Hepatocyte (in vitro differentiated cells): ENCODE measurements at regions not wholly inside any gene's neighbourhood (a gene's known extent, or its start where the extent isn't known, plus 50 kb on each side); places are given as distances from the start of the nearest gene placed in this dataset.

Source experiments
- DNase-seq: peaks from one replicate; pipeline ENCODE4 v3.0.0-alpha.2; 2016; ENCODE audit warnings: low spot score
- H2AFZ ChIP-seq: fragments of 200-600 bp; sonication (generic); 2 replicates; pipeline ENCODE4 v1.6.0; 2016; ENCODE audit warnings: antibody characterized with exemption, mild to moderate bottlenecking
- H3K27ac ChIP-seq: fragments of 200-600 bp; sonication (generic); 2 replicates; pipeline ENCODE4 v1.5.1; 2016; ENCODE audit warnings: mild to moderate bottlenecking
- H3K27me3 ChIP-seq: fragments of 200-600 bp; sonication (generic); 2 replicates; pipeline ENCODE4 v1.6.1; 2016
- H3K36me3 ChIP-seq: fragments of 200-600 bp; sonication (generic); replicated peaks from 2 replicates; pipeline ENCODE4 v1.5.1; 2016; ENCODE audit warnings: low read depth; ENCODE audit not compliant: insufficient read depth
- H3K4me1 ChIP-seq: fragments of 200-600 bp; sonication (generic); 2 replicates; pipeline ENCODE4 v1.5.1; 2016; ENCODE audit warnings: mild to moderate bottlenecking, moderate library complexity; ENCODE audit not compliant: insufficient read depth
- H3K4me2 ChIP-seq: fragments of 200-600 bp; sonication (generic); 2 replicates; pipeline ENCODE4 v1.6.0; 2016
- H3K4me3 ChIP-seq: fragments of 200-600 bp; sonication (generic); 2 replicates; pipeline ENCODE4 v1.5.1; 2016; ENCODE audit warnings: mild to moderate bottlenecking
- H3K79me2 ChIP-seq: fragments of 200-600 bp; sonication (generic); 2 replicates; pipeline ENCODE4 v1.6.0; 2017; ENCODE audit warnings: mild to moderate bottlenecking
- H3K9me2 ChIP-seq: fragments of 200-600 bp; sonication (generic); replicated peaks from 2 replicates; pipeline ENCODE4 v1.6.0; 2017; ENCODE audit warnings: mild to moderate bottlenecking; ENCODE audit not compliant: insufficient read depth
- H3K9me3 ChIP-seq: fragments of 200-600 bp; sonication (generic); 2 replicates; pipeline ENCODE4 v1.5.1; 2016; ENCODE audit warnings: low read depth, mild to moderate bottlenecking
- H4K20me1 ChIP-seq: fragments of 200-600 bp; sonication (generic); 2 replicates; pipeline ENCODE4 v1.6.0; 2016; ENCODE audit warnings: mild to moderate bottlenecking; ENCODE audit not compliant: insufficient read depth, poor library complexity, severe bottlenecking
- CTCF ChIP-seq: fragments of 200-600 bp; sonication (generic); IDR thresholded peaks from 2 replicates; pipeline ENCODE4 v1.5.1; 2016; ENCODE audit warnings: antibody characterized with exemption, mild to moderate bottlenecking; ENCODE audit not compliant: poor library complexity
- EZH2 ChIP-seq: fragments of 200-600 bp; sonication (generic); IDR thresholded peaks from 2 replicates; pipeline ENCODE4 v1.6.1; 2016; ENCODE audit warnings: antibody characterized with exemption, mild to moderate bottlenecking, borderline replicate concordance
- EZH2phosphoT487 ChIP-seq: fragments of 200-600 bp; sonication (generic); IDR thresholded peaks from one replicate; pipeline ENCODE4 v1.6.1; 2018; ENCODE audit warnings: antibody characterized with exemption, mild to moderate bottlenecking, low read depth, moderate library complexity; ENCODE audit not compliant: unreplicated experiment, severe bottlenecking
- WGBS: methylation state at CpG from one replicate; pipeline ENCODE4 v1.1.6; 2016; ENCODE audit warnings: low lambda C conversion rate; ENCODE audit errors: missing lambda C conversion rate; 5-methylcytosine and 5-hydroxymethylcytosine counted together

GRCh38 chr4:65960751-65961150, 290.5 kb upstream of the EPHA5 start:
- no peaks in the 10 kb centered on the region for H4K20me1 ChIP-seq
- no peak for TF ChIP-seq EZH2
- no peak for TF ChIP-seq CTCF
- TF ChIP-seq EZH2phosphoT487, result no peak

GRCh38 chr4:65954416-65954815, 284.1 kb upstream of the EPHA5 start:
- WGBS, result 81% methylated on average over 1 of the region's 1 CpG
- H3K27ac ChIP-seq, result no peak overlapping the region
- H3K9me2 ChIP-seq, result no peaks in the 10 kb centered on the region
- TF ChIP-seq EZH2 (no peak), CTCF (no peak), EZH2phosphoT487 (no peak)
- H3K4me1 ChIP-seq, result no peaks in the 10 kb centered on the region
- no peak overlapping the region for H3K4me2 ChIP-seq
- H3K4me3 ChIP-seq, result no peak overlapping the region
- no peaks in the 10 kb centered on the region for H3K9me3 ChIP-seq
- H3K27me3 ChIP-seq, result no peaks in the 10 kb centered on the region
- H2AFZ ChIP-seq, result no peak overlapping the region
- no peaks in the 10 kb centered on the region for H3K36me3 ChIP-seq
- H4K20me1 ChIP-seq, result no peaks in the 10 kb centered on the region
- no peaks in the 10 kb centered on the region for H3K79me2 ChIP-seq
- DNase-seq, result no peak

More at GRCh38 chr4:65960751-65961150, 290.5 kb upstream of the EPHA5 start:
- no peak overlapping the region for H2AFZ ChIP-seq
- no peak overlapping the region for H3K27ac ChIP-seq
- no peaks in the 10 kb centered on the region for H3K27me3 ChIP-seq
- no peaks in the 10 kb centered on the region for H3K4me1 ChIP-seq
- H3K9me2 ChIP-seq, result no peaks in the 10 kb centered on the region
- H3K9me3 ChIP-seq, result no peaks in the 10 kb centered on the region
- DNase-seq, result no peak
- H3K4me2 ChIP-seq, result no peak overlapping the region
- no peak overlapping the region for H3K4me3 ChIP-seq
- no peaks in the 10 kb centered on the region for H3K79me2 ChIP-seq
- no peaks in the 10 kb centered on the region for H3K36me3 ChIP-seq
- WGBS, result 68% methylated on average over 1 of the region's 1 CpG

- H3K4me1 ChIP-seq, result no peaks in the 10 kb centered on the region
- no peaks in the 10 kb centered on the region for H3K27me3 ChIP-seq
- H2AFZ ChIP-seq, result no peak overlapping the region
- H3K36me3 ChIP-seq, result no peaks in the 10 kb centered on the region
- TF ChIP-seq EZH2 (no peak), EZH2phosphoT487 (no peak), CTCF (no peak)
- no peak for DNase-seq
- no peak overlapping the region for H3K4me2 ChIP-seq
- H3K79me2 ChIP-seq, result no peaks in the 10 kb centered on the region
- no peaks in the 10 kb centered on the region for H3K9me3 ChIP-seq
- H3K27ac ChIP-seq, result no peak overlapping the region
- H3K4me3 ChIP-seq, result no peak overlapping the region
- WGBS, result 89% methylated on average over 1 of the region's 1 CpG
- no peaks in the 10 kb centered on the region for H3K9me2 ChIP-seq
- no peaks in the 10 kb centered on the region for H4K20me1 ChIP-seq
Measured at GRCh38 chr4:65951177-65951576, 280.9 kb upstream of the EPHA5 start.

- peak; percentile 19 for DNase-seq
- Histone ChIP-seq H3K36me3 (no peaks in the 10 kb centered on the region), H3K9me2 (no peaks in the 10 kb centered on the region), H3K27ac (no peak overlapping the region), H3K9me3 (no peaks in the 10 kb centered on the region), H3K79me2 (no peaks in the 10 kb centered on the region), H4K20me1 (no peaks in the 10 kb centered on the region), H3K4me1 (no peaks in the 10 kb centered on the region), H3K27me3 (no peaks in the 10 kb centered on the region), H2AFZ (no peak overlapping the region), H3K4me2 (no peak overlapping the region), H3K4me3 (no peak overlapping the region)
- 57% methylated on average over 2 of the region's 2 CpGs for WGBS
- TF ChIP-seq CTCF (no peak), EZH2 (no peak), EZH2phosphoT487 (no peak)
Measured at GRCh38 chr4:65943076-65943475, 272.8 kb upstream of the EPHA5 start.
